Effector memory CD8-positive, alpha-beta T cell (primary cell): ENCODE measurements at regions not wholly inside any gene's neighbourhood (a gene's known extent, or its start where the extent isn't known, plus 50 kb on each side); places are given as distances from the start of the nearest gene placed in this dataset.

ENCODE experiments used
- ATAC-seq: fragments of 150-1000 bp; cut with Tn5 transposase; replicated peaks from 2 replicates; pipeline ENCODE4 v1.10.0; 2021; ENCODE audit warnings: mild to moderate bottlenecking, moderate library complexity
- DNase-seq, 3 experiments: peaks; one replicate each; pipeline ENCODE4 v3.0.0; 2021
- H3K27ac Mint-ChIP-seq, 2 donors: one replicate each; pipeline ENCODE4 v1.8.0; 2022; ENCODE audit warnings: mild to moderate bottlenecking in 2 of 2, mixed read lengths in 2 of 2, moderate library complexity in 2 of 2
- H3K27me3 Mint-ChIP-seq, 2 donors: one replicate each; pipeline ENCODE4 v1.8.0; 2022; ENCODE audit warnings: mixed read lengths in 2 of 2
- H3K36me3 Mint-ChIP-seq: one replicate; pipeline ENCODE4 v1.8.0; 2022; ENCODE audit warnings: mild to moderate bottlenecking, moderate library complexity, mixed read lengths; ENCODE audit not compliant: insufficient read depth
- H3K4me1 Mint-ChIP-seq, 2 donors: one replicate each; pipeline ENCODE4 v1.8.0; 2022; ENCODE audit warnings: low read depth in 2 of 2, mixed read lengths in 2 of 2
- H3K4me3 Mint-ChIP-seq, 2 donors: one replicate each; pipeline ENCODE4 v1.8.0; 2022; ENCODE audit warnings: mild to moderate bottlenecking in 2 of 2, mixed read lengths in 2 of 2, moderate library complexity in 2 of 2
- H3K9me3 Mint-ChIP-seq, 2 donors: one replicate each; pipeline ENCODE4 v1.8.0; 2022; ENCODE audit warnings: mixed read lengths in 2 of 2

DNA sequence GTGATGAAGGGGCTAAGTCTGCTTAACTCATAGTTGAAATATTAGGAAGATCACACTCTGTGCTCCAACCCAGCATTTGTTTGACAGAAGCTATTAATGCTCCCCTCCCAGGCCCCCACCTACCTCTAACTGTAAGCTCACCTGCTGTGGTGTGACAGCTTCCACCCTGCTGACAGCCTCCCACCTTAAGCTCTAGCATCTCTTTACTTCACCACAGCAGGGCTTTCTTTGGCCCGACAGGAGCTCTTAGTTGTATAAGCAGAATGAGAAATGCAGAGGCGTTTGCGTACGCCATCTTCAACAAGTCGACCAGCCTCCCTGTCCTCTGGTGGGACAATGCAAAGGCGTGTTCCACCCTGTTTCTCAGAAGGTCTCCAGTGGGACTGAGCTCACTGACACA is 80.1 kb upstream of the OSBPL8 start:
- peaks cover 8 to 10% of the 10 kb centered on the region in 2 donors for H3K27me3 Mint-ChIP-seq
- H3K27ac Mint-ChIP-seq: no peak overlapping the region
- ATAC-seq: no peak
- H3K4me1 Mint-ChIP-seq: no peaks in the 10 kb centered on the region
- no peaks in the 10 kb centered on the region for H3K9me3 Mint-ChIP-seq
- DNase-seq: no peak
- H3K4me3 Mint-ChIP-seq: no peak overlapping the region
- peaks cover 4% of the 10 kb centered on the region for H3K36me3 Mint-ChIP-seq

DNA sequence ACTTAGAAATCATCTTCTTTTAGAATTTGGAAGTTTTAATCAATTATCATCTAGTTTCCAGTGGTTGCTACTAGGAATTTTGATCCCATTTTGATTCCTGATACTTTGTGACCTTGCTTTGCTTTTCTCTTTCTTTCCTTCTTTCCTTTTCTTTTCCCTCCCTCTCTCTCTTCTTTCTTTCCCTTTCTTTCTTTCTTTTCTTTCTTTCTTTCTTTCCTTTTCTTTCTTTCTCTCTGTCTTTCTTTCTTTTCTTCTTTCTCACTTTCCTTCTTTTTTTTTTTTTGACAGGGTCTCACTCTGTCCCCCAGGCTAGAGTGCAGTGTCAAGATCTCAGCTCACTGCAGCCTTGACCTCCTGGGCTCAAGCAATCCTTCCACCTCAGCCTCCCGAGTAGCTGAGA is 81.5 kb upstream of the OSBPL8 start:
- ATAC-seq: no peak

DNA sequence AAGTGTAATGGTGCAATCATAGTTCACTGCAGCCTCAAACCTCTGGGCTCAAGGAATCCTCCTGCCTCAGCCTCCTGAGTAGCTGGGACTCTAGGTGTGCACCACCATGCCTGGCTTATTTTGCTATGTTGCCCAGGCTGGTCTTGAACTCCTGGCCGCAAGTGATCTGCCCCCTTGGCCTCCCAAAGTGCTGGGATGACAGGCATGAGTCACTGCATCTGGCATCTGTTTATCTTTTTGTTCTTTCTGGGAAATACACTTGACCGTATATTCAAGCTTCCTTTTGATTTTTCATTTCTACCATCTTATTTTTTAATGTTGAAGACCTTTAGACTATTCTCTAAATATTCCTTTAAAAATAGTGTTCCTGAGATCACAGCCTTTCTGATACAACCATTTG is 82.4 kb upstream of the OSBPL8 start:
- DNase-seq (no peak), ATAC-seq (no peak)
- no peak overlapping the region for H3K27ac Mint-ChIP-seq
- H3K27me3 Mint-ChIP-seq: peaks cover 10 to 13% of the 10 kb centered on the region in 2 donors
- no peaks in the 10 kb centered on the region for H3K9me3 Mint-ChIP-seq
- peaks cover 4% of the 10 kb centered on the region for H3K36me3 Mint-ChIP-seq
- no peak overlapping the region for H3K4me3 Mint-ChIP-seq
- H3K4me1 Mint-ChIP-seq: no peaks in the 10 kb centered on the region

More for the DNA sequence above, 81.5 kb upstream of the OSBPL8 start:
- H3K27ac Mint-ChIP-seq: no peak overlapping the region
- H3K4me1 Mint-ChIP-seq: no peaks in the 10 kb centered on the region
- H3K4me3 Mint-ChIP-seq: no peak overlapping the region
- no peak for DNase-seq
- peaks cover 10 to 15% of the 10 kb centered on the region in 2 donors for H3K27me3 Mint-ChIP-seq
- H3K36me3 Mint-ChIP-seq: peaks cover 4% of the 10 kb centered on the region
- no peaks in the 10 kb centered on the region for H3K9me3 Mint-ChIP-seq

DNA sequence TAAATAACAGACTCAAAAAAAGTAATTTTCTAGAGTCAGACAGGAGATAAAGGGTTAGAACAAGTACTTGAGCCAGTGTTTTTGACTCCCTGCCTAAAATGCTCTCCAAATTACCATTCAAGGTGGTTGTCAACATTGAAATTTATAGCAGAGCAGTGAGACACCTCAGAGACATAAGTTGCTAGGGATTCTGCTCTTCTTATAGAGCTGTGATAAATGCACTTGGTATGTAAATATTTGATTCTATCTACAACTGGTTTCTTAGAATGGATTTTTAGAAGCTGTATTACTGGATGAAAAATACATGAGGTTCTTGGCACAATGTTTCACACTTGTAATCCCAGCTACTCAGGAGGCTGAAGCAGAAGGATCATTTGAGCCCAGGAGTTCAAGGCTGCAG is 83.9 kb upstream of the OSBPL8 start:
- Mint-ChIP-seq H3K36me3 (peaks cover 4% of the 10 kb centered on the region), H3K4me3 (no peak overlapping the region)

DNA sequence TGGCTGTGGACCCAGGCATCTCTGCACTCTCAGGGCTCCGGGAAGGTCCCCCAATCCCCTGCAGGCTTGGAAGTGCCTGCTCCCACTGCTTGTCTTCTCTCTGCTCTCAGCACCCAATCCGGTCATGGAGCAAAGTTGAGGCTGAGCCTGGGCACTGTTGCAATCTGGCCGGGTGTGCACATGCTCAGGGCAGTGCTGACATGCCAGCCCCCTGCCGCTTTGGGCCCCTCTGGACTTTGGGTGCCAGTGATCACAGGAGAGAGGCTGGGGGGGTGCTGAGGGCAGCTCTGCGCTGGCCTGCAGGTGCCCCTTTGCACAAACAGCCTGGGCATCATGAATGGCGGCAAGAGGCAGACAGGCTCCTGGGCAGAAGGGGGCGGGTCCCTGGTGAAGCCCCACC is 85.4 kb upstream of the OSBPL8 start:
- Mint-ChIP-seq H3K4me1 (no peaks in the 10 kb centered on the region), H3K27ac (no peak overlapping the region), H3K4me3 (no peak overlapping the region), H3K27me3 (peaks cover 10 to 22% of the 10 kb centered on the region in 2 donors), H3K9me3 (no peaks in the 10 kb centered on the region), H3K36me3 (peaks cover 4% of the 10 kb centered on the region)
- DNase-seq: no peak
- no peak for ATAC-seq

More for the DNA sequence above, 83.9 kb upstream of the OSBPL8 start:
- no peak for ATAC-seq
- Mint-ChIP-seq H3K27ac (no peak overlapping the region), H3K27me3 (peaks cover 10 to 17% of the 10 kb centered on the region in 2 donors), H3K9me3 (no peaks in the 10 kb centered on the region), H3K4me1 (no peaks in the 10 kb centered on the region)
- DNase-seq: no peak

DNA sequence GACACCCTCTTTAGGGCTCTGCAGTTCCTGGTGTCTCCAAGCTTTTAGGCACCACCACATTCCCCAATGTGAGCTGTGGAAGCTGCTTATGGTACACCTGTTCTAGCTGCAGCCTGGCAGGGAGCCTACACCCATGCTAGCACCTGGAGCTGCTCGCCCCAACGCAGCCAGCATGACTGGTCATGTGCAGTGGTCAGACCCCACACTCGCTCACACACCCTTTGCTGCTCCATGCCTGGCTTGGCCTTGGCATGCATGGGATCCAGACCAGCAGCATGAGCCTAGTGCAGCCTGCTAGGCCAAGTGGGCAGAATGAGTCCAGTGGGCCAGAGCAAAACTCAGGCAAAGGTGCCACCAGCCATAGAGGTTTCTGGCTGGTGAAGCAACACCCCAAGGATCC is 86.4 kb upstream of the OSBPL8 start:
- Mint-ChIP-seq H3K9me3 (no peaks in the 10 kb centered on the region), H3K4me1 (no peaks in the 10 kb centered on the region), H3K27ac (no peak overlapping the region), H3K4me3 (no peak overlapping the region), H3K36me3 (peaks cover 3% of the 10 kb centered on the region), H3K27me3 (peaks cover 10 to 22% of the 10 kb centered on the region in 2 donors)
- no peak for DNase-seq
- no peak for ATAC-seq

DNA sequence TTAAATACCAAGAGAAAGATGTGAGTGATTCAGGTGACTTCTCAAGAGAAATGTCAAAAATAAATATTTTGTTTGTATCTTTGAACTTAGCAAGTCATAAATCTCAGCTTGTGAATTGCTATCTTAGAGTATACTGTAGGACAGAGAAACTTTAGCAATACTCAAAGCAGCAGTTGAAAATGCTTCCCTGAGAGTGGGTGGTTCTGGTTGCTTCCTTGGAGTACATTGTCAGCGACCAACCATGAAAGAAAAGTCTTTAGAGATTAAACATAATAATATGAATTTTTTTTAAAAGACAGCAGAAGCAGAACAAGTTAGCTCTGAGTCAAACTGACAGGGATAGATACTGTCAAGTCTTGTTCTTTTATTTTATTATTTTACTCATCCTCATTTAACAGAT is 86.8 kb upstream of the OSBPL8 start:
- Mint-ChIP-seq H3K36me3 (no peaks in the 10 kb centered on the region), H3K4me3 (no peak overlapping the region), H3K27ac (no peak overlapping the region), H3K9me3 (no peaks in the 10 kb centered on the region), H3K27me3 (peaks cover 10 to 22% of the 10 kb centered on the region in 2 donors), H3K4me1 (no peaks in the 10 kb centered on the region)
- ATAC-seq: no peak
- DNase-seq: no peak

DNA sequence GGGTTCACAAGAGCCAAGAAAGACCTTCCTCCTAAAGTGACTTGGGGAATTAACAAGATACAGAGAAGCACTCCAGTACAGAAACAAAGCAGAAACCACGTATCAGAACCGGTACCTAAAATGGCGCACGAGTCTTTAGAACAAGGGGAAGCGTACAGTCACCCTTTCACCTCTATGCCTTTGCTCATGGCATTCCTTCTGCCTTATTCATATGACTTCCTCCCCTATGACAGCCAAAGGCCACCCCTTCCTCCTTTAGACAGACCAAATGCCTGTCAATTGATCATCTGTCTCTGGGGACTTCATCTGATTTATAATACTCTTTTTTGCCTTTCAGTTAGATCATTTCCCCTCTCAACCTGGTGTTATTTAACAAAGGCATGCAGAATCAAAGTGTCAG is 89.5 kb upstream of the OSBPL8 start:
- Mint-ChIP-seq H3K4me1 (no peaks in the 10 kb centered on the region), H3K36me3 (no peaks in the 10 kb centered on the region), H3K27me3 (peaks cover 5 to 28% of the 10 kb centered on the region in 2 donors), H3K27ac (no peak overlapping the region), H3K4me3 (no peak overlapping the region), H3K9me3 (no peaks in the 10 kb centered on the region)
- ATAC-seq (no peak), DNase-seq (no peak)

DNA sequence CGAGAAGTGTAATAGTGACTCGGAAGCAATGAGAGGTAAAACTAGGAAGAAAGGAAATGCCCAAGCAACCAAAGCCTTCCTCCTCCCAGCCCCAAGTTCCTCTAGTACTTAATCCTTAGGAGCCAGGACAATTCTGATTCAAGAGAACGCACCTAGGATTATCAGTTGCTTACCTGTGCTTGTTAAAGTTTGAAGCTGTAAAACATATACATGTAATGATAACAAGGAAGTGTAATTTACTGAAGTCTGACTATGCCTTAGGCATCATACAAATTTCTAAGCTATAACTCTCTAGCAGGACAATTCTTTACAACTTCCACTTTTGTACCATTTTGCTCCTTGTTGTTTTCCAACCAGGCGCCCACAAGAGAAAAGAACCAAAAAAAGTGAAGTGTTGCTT is 92.8 kb upstream of the OSBPL8 start:
- Mint-ChIP-seq H3K36me3 (no peaks in the 10 kb centered on the region), H3K27me3 (peaks cover 22 to 26% of the 10 kb centered on the region in 2 donors), H3K4me1 (no peaks in the 10 kb centered on the region), H3K27ac (no peak overlapping the region), H3K4me3 (no peak overlapping the region), H3K9me3 (no peaks in the 10 kb centered on the region)
- DNase-seq: no peak
- no peak for ATAC-seq

DNA sequence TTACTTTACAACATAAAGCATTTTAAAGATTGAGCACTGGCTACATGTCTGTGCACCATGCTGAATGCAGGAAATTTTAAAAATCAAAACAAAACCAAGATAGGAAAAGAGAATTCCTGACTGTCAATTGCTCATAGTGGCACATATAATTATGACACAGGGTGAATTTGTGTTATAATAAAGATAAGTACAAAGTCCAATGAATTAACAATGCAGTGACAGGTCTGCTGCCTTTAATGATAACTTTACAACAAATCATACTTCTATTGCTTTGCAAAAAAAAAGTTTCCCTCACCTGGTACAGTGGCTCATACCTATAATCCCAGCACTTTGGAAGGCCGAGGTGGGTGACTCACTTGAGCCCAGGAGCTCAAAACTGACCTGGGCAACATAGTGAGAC is 93.8 kb upstream of the OSBPL8 start:
- Mint-ChIP-seq H3K4me1 (no peaks in the 10 kb centered on the region), H3K36me3 (no peaks in the 10 kb centered on the region), H3K27me3 (peaks cover 26 to 29% of the 10 kb centered on the region in 2 donors), H3K4me3 (no peak overlapping the region), H3K27ac (no peak overlapping the region), H3K9me3 (no peaks in the 10 kb centered on the region)
- ATAC-seq (no peak), DNase-seq (no peak)

DNA sequence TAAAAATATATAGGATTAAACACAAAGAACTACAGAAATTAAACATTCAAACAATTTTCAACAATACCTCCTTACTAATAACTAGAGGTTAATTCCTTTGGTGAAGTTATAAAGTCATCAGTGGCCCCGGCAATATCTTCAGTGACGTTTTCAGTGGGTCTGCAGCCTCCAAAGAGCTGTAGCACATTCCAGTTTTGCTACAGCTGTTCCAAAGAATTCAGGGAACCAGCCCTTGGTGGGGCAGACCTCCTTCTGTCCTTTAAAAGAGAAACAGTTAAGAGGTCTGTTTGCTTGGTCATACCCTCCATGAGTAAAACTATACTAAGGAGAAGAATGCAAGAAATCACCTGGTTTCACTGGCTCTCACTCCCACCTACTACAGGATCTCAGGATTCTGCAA is 99.2 kb upstream of the ZDHHC17 start:
- no peak overlapping the region for H3K27ac Mint-ChIP-seq
- no peaks in the 10 kb centered on the region for H3K9me3 Mint-ChIP-seq
- H3K4me1 Mint-ChIP-seq: peaks cover 0 to 6% of the 10 kb centered on the region in 2 donors
- no peak for DNase-seq
- no peaks in the 10 kb centered on the region for H3K36me3 Mint-ChIP-seq
- H3K4me3 Mint-ChIP-seq: no peak overlapping the region
- ATAC-seq: no peak
- H3K27me3 Mint-ChIP-seq: peaks cover 29 to 39% of the 10 kb centered on the region in 2 donors

DNA sequence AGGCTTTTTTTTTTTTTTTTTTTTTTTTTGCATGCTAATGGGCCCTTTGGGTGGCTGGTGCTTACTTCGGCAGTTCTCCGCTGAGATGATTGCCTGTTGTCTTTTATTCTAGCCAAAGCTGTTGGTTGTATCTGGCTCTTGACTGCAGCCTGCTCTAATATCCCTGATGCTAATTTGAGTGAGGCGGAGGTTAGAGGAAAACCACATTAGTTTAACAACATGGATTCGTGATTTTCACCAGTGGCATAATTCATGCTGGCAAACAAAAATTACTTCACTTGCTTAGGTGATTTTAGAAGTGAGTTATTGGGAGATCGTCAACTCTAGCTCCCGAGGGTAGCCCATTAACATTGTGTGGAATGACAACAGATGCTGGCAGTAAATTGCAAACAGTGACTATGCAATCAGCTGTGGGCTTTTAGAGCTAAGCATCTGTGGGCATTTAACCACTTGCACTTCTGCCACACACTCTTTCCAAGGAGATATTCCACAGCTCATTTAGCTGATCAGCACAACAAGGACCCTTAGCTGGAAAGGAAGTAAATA is 97.6 kb upstream of the ZDHHC17 start:
- ATAC-seq: no peak
- peaks cover 32 to 34% of the 10 kb centered on the region in 2 donors for H3K27me3 Mint-ChIP-seq
- no peak overlapping the region for H3K4me3 Mint-ChIP-seq
- no peak for DNase-seq
- peaks cover 0 to 6% of the 10 kb centered on the region in 2 donors for H3K4me1 Mint-ChIP-seq
- no peak overlapping the region for H3K27ac Mint-ChIP-seq
- H3K9me3 Mint-ChIP-seq: no peaks in the 10 kb centered on the region
- H3K36me3 Mint-ChIP-seq: no peaks in the 10 kb centered on the region

DNA sequence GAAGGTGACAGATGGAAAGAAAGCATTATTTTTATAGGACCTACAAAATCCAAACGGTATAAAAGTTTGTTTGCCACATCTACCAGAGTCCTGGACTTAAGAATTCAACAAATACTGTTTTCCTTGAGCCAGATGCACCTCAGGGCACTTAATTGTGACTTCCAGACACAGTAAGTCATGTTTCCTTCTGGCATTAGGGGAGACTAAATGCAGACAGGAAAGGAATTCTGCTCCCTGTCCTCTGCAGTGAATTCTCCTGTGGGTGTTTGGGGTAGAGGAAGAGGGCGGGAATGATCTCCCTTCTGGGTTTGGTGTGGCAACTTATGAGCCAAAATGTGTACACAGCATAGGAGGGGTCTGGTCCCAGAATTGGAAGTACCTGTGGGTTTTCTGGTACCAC is 93.9 kb upstream of the ZDHHC17 start:
- H3K36me3 Mint-ChIP-seq: no peaks in the 10 kb centered on the region
- no peak for ATAC-seq
- H3K4me1 Mint-ChIP-seq: peaks cover 0 to 6% of the 10 kb centered on the region in 2 donors
- no peak overlapping the region for H3K4me3 Mint-ChIP-seq
- no peak for DNase-seq
- H3K27me3 Mint-ChIP-seq: peaks cover 18 to 21% of the 10 kb centered on the region in 2 donors
- H3K9me3 Mint-ChIP-seq: no peaks in the 10 kb centered on the region
- no peak overlapping the region for H3K27ac Mint-ChIP-seq

DNA sequence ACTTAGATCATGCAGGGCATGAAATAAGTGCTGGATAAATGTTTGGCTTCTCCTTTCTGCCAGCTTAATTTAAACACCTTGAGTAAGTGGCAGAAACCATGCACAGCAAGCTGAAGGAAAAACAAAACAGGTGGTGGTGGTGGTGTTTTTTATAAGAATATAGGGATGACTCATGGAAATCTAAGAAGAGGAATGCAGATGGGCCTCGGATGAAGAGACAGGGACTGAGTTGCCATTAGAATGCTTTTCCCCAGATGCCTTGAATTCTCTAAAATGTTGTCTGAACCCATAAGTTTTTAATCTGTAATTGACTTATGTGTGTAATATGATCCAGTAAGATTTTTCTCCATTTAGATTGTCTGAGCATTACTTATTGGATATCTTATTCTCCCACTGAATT is 93.1 kb upstream of the ZDHHC17 start:
- peaks cover 0 to 3% of the 10 kb centered on the region in 2 donors for H3K4me1 Mint-ChIP-seq
- ATAC-seq (no peak), DNase-seq (no peak)
- no peaks in the 10 kb centered on the region for H3K9me3 Mint-ChIP-seq
- H3K27ac Mint-ChIP-seq: no peak overlapping the region
- peaks cover 13 to 20% of the 10 kb centered on the region in 2 donors for H3K27me3 Mint-ChIP-seq
- no peak overlapping the region for H3K4me3 Mint-ChIP-seq
- no peaks in the 10 kb centered on the region for H3K36me3 Mint-ChIP-seq
